GM13976 (cell line): ENCODE measurements at regions not wholly inside any gene's neighbourhood (a gene's known extent, or its start where the extent isn't known, plus 50 kb on each side); places are given as distances from the start of the nearest gene placed in this dataset.
"Not testable (repeated sequence)": the region's sequence is repeated elsewhere in the genome, so short reads cannot be mapped to it uniquely, and the experiment has no call there.

Experiments used
- DNase-seq: peaks from one replicate; pipeline ENCODE4 v3.0.0; 2012; ENCODE audit warnings: low spot score
- CTCF ChIP-seq: IDR thresholded peaks from 2 replicates; pipeline ENCODE4 v1.5.1; 2012; ENCODE audit warnings: borderline replicate concordance, mild to moderate bottlenecking; ENCODE audit not compliant: insufficient read depth; ENCODE audit errors: extremely low read depth, missing control alignments, control extremely low read depth
- in situ Hi-C: fragments of 300-500 bp; cut with MboI; formaldehyde crosslinking; loops from one replicate; pipeline ENCODE4 v1.12.0; 2022; ENCODE audit warnings: low sequenced_read_pairs, mixed read lengths, inconsistent platforms; ENCODE audit not compliant: unreplicated experiment

- DNase-seq: no peak
- no peak for TF ChIP-seq CTCF
- in situ Hi-C loops: no loop called here
Measured at GRCh38 chr6:120935908-120936307, 398.4 kb downstream of the TBC1D32 start.

- in situ Hi-C loops: no loop called here
- TF ChIP-seq CTCF: no peak
- DNase-seq: no peak
Measured at GRCh38 chr6:120935016-120935415, 399.3 kb downstream of the TBC1D32 start.

GRCh38 chr6:120931520-120932180, 402.6 kb downstream of the TBC1D32 start:
- DNase-seq, in situ Hi-C loops: not testable (repeated sequence)

- DNase-seq, in situ Hi-C loops: not testable (repeated sequence)
Measured at GRCh38 chr6:120930500-120930899, 403.8 kb downstream of the TBC1D32 start.

- TF ChIP-seq CTCF: no peak
- in situ Hi-C loops: no loop called here
- DNase-seq: no peak
Measured at GRCh38 chr6:120924214-120924613, 410.1 kb downstream of the TBC1D32 start.

- TF ChIP-seq CTCF: no peak
- no peak for DNase-seq
- in situ Hi-C loops: no loop called here
Measured at GRCh38 chr6:120918137-120918536, 416.1 kb downstream of the TBC1D32 start.

- no peak for TF ChIP-seq CTCF
- in situ Hi-C loops: no loop called here
- DNase-seq: no peak
Measured at GRCh38 chr6:120916844-120917243, 417.4 kb downstream of the TBC1D32 start.

- in situ Hi-C loops: no loop called here
- TF ChIP-seq CTCF: no peak
- DNase-seq: no peak
Measured at GRCh38 chr6:120913486-120913885, 420.8 kb downstream of the TBC1D32 start.
